Caco-2 (cell line): ENCODE measurements at regions not wholly inside any gene's neighbourhood (a gene's known extent, or its start where the extent isn't known, plus 50 kb on each side); places are given as distances from the start of the nearest gene placed in this dataset.

Experiments used
- BruUV-seq: library from RNA; stranded (reverse); fragments of 400-500 nt; replicated peaks from 2 replicates; lab custom pipeline; 2021; lab: Mats Ljungman, UMichigan
- CTCF ChIA-PET: fragments of 300-600 bp; sonication (Branson Sonifier 250); formaldehyde crosslinking; loops from one replicate; lab custom pipeline; 2022; ENCODE audit warnings: antibody characterized with exemption; lab: Charles Lee
- POLR2A ChIA-PET: fragments of 300-600 bp; sonication (Branson Sonifier 250); formaldehyde crosslinking; loops from one replicate; lab custom pipeline; 2022; ENCODE audit warnings: antibody characterized with exemption; lab: Charles Lee
- DNase-seq, 2 experiments: peaks; one replicate each; pipeline versions ENCODE4 v3.0.0 to v3.0.0-alpha.2; 2020 to 2022
- H3K27me3 ChIP-seq: replicated peaks from 2 replicates; pipeline ENCODE4 v1.6.0; 2011; ENCODE audit warnings: low read length; ENCODE audit not compliant: control insufficient read depth, insufficient read depth
- H3K36me3 ChIP-seq: 2 replicates; pipeline ENCODE4 v1.5.1; 2011; ENCODE audit warnings: low read length; ENCODE audit not compliant: control insufficient read depth, insufficient read depth
- H3K4me1 ChIP-seq: fragments of 250-450 bp; sonication (Bioruptor Pico); 2 replicates; pipeline ENCODE4 v1.5.1; 2020; ENCODE audit warnings: mild to moderate bottlenecking
- H3K4me3 ChIP-seq: 2 replicates; pipeline ENCODE4 v1.5.1; 2011; ENCODE audit warnings: low read depth, mild to moderate bottlenecking, control low read depth, low read length
- H3K9me3 ChIP-seq: fragments of 250-450 bp; sonication (Bioruptor Pico); 2 replicates; pipeline ENCODE4 v1.5.1; 2020; ENCODE audit warnings: mild to moderate bottlenecking, moderate library complexity
- H3K27ac Mint-ChIP-seq: one replicate; pipeline ENCODE4 v1.8.0; 2022; ENCODE audit warnings: mixed read lengths; ENCODE audit not compliant: unreplicated experiment
- H3K27me3 Mint-ChIP-seq: one replicate; pipeline ENCODE4 v1.8.0; 2022; ENCODE audit warnings: mixed read lengths; ENCODE audit not compliant: insufficient read depth, unreplicated experiment
- H3K36me3 Mint-ChIP-seq: one replicate; pipeline ENCODE4 v1.8.0; 2022; ENCODE audit warnings: mild to moderate bottlenecking, mixed read lengths; ENCODE audit not compliant: insufficient read depth, unreplicated experiment
- H3K4me1 Mint-ChIP-seq: one replicate; pipeline ENCODE4 v1.8.0; 2022; ENCODE audit warnings: low read depth, mixed read lengths; ENCODE audit not compliant: unreplicated experiment
- H3K4me3 Mint-ChIP-seq: one replicate; pipeline ENCODE4 v1.8.0; 2022; ENCODE audit warnings: mild to moderate bottlenecking, moderate library complexity, mixed read lengths; ENCODE audit not compliant: unreplicated experiment
- H3K9me3 Mint-ChIP-seq: one replicate; pipeline ENCODE4 v1.8.0; 2022; ENCODE audit warnings: mixed read lengths; ENCODE audit not compliant: unreplicated experiment
- intact Hi-C: fragments of 100-400 bp; cut with micrococcal nuclease; formaldehyde crosslinking; loops from one replicate; pipeline ENCODE4 v1.10.0; 2022; ENCODE audit not compliant: unreplicated experiment
- TF ChIP-seq, protein P1 (sequence below), 2 experiments: fragments of 200-600 bp in 1 of 2; IDR thresholded peaks; 1 replicate in 1 of 2; 2 replicates in 1 of 2; pipeline versions ENCODE4 v1.5.1 to v1.8.0; 2011 to 2022; ENCODE audit warnings: antibody characterized with exemption in 1 of 2, control low read depth in 1 of 2, inconsistent platforms in 1 of 2, low read depth in 1 of 2, low read length in 1 of 2, mild to moderate bottlenecking in 1 of 2, moderate library complexity in 1 of 2; ENCODE audit not compliant: insufficient read depth in 1 of 2, severe bottlenecking in 1 of 2, unreplicated experiment in 1 of 2

DNA sequence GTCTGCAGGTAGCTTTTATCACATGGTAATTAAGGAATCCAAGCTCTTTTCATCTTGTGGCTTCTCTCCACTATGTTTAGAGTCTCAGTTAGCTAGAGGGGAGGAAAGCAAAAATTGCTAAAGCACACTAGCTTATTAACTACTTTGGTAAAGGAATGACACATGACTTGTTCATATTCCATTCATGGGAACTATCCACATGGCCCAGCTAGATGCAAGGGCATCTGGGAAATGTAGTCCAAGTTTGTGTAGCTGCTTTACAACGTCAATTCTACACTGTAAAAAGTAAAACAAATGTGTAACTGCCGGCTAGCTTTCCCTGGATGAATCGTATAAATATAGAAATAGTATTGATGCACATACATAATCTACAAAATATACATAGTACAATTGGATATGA lies 244.5 kb upstream of the LRFN5 start:
- H3K36me3 Mint-ChIP-seq, result no peaks in the 10 kb centered on the region
- TF ChIP-seq, protein P1, sequence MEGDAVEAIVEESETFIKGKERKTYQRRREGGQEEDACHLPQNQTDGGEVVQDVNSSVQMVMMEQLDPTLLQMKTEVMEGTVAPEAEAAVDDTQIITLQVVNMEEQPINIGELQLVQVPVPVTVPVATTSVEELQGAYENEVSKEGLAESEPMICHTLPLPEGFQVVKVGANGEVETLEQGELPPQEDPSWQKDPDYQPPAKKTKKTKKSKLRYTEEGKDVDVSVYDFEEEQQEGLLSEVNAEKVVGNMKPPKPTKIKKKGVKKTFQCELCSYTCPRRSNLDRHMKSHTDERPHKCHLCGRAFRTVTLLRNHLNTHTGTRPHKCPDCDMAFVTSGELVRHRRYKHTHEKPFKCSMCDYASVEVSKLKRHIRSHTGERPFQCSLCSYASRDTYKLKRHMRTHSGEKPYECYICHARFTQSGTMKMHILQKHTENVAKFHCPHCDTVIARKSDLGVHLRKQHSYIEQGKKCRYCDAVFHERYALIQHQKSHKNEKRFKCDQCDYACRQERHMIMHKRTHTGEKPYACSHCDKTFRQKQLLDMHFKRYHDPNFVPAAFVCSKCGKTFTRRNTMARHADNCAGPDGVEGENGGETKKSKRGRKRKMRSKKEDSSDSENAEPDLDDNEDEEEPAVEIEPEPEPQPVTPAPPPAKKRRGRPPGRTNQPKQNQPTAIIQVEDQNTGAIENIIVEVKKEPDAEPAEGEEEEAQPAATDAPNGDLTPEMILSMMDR (IDR thresholded peaks at IDR 0.05; ENCODE audit: insufficient read depth in 1 of 2, low read depth in 1 of 2, low read length in 1 of 2, severe bottlenecking in 1 of 2, unreplicated experiment in 1 of 2), result no peak
- no peaks in the 10 kb centered on the region for H3K4me1 Mint-ChIP-seq
- H3K9me3 ChIP-seq, result peaks cover 3% of the 10 kb centered on the region; the same call in 1 of the 2 replicates
- BruUV-seq, result no TSS peak
- intact Hi-C loops, result no loop called here
- H3K27me3 Mint-ChIP-seq, result no peaks in the 10 kb centered on the region
- H3K36me3 ChIP-seq, result no peaks in the 10 kb centered on the region
- no peak overlapping the region for H3K4me3 ChIP-seq
- ChIA-PET POLR2A (no interaction called here), CTCF (no interaction called here)
- H3K4me3 Mint-ChIP-seq, result no peak overlapping the region
- H3K9me3 Mint-ChIP-seq, result no peaks in the 10 kb centered on the region
- DNase-seq, result no peak
- no peaks in the 10 kb centered on the region for H3K4me1 ChIP-seq
- no peak overlapping the region for H3K27ac Mint-ChIP-seq
- H3K27me3 ChIP-seq, result no peaks in the 10 kb centered on the region

DNA sequence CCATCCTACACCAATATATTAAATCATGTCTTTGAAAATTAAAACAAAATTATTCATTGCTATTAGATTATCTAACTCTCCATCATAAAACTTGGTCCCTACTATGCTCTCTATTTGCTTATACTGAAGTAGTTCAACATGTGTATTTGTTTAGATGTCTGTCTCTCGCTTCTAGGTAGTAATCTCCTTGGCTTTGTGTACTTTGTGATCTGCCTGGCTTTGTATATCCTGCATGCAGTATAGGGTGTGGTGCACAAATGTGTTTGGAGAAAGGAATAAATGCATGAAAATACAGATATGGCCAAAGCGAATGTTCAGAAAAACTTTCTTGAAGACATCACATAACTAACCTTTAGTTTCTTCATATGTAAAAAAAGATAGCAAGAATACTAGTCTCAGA lies 246.6 kb upstream of the LRFN5 start:
- no peaks in the 10 kb centered on the region for H3K36me3 Mint-ChIP-seq
- CTCF ChIA-PET, result no interaction called here
- intact Hi-C loops, result no loop called here

GRCh38 chr14:41355866-41356265 lies 250.8 kb upstream of the LRFN5 start:
- intact Hi-C loops, result no loop called here
- BruUV-seq, result no TSS peak
- TF ChIP-seq, protein P1 (IDR thresholded peaks at IDR 0.05; ENCODE audit: insufficient read depth in 1 of 2, low read depth in 1 of 2, low read length in 1 of 2, severe bottlenecking in 1 of 2, unreplicated experiment in 1 of 2), result no peak

More for the DNA sequence above, 246.6 kb upstream of the LRFN5 start:
- H3K4me3 ChIP-seq, result no peak overlapping the region
- TF ChIP-seq, protein P1 (IDR thresholded peaks at IDR 0.05; ENCODE audit: insufficient read depth in 1 of 2, low read depth in 1 of 2, low read length in 1 of 2, severe bottlenecking in 1 of 2, unreplicated experiment in 1 of 2), result no peak
- no TSS peak for BruUV-seq
- DNase-seq, result no peak
- H3K4me1 Mint-ChIP-seq, result no peaks in the 10 kb centered on the region
- H3K4me1 ChIP-seq, result no peaks in the 10 kb centered on the region
- peaks cover 3% of the 10 kb centered on the region; the same call in 1 of the 2 replicates for H3K9me3 ChIP-seq
- H3K27me3 Mint-ChIP-seq, result no peaks in the 10 kb centered on the region
- no peak overlapping the region for H3K4me3 Mint-ChIP-seq
- POLR2A ChIA-PET, result no interaction called here
- no peaks in the 10 kb centered on the region for H3K27me3 ChIP-seq
- H3K36me3 ChIP-seq, result no peaks in the 10 kb centered on the region
- no peak overlapping the region for H3K27ac Mint-ChIP-seq
- no peaks in the 10 kb centered on the region for H3K9me3 Mint-ChIP-seq

More at GRCh38 chr14:41355866-41356265, 250.8 kb upstream of the LRFN5 start:
- no peaks in the 10 kb centered on the region for H3K9me3 Mint-ChIP-seq
- H3K27me3 ChIP-seq, result no peaks in the 10 kb centered on the region
- ChIA-PET CTCF (no interaction called here), POLR2A (no interaction called here)
- no peaks in the 10 kb centered on the region for H3K4me1 Mint-ChIP-seq
- no peaks in the 10 kb centered on the region for H3K36me3 Mint-ChIP-seq
- H3K27ac Mint-ChIP-seq, result no peak overlapping the region
- no peaks in the 10 kb centered on the region for H3K4me1 ChIP-seq
- H3K27me3 Mint-ChIP-seq, result no peaks in the 10 kb centered on the region
- no peak overlapping the region for H3K4me3 ChIP-seq
- no peak overlapping the region for H3K4me3 Mint-ChIP-seq
- DNase-seq, result no peak
- H3K9me3 ChIP-seq, result no peaks in the 10 kb centered on the region
- no peaks in the 10 kb centered on the region for H3K36me3 ChIP-seq
